ENCODE measurements at regions not wholly inside any gene's neighbourhood (a gene's known extent, or its start where the extent isn't known, plus 50 kb on each side); places are given as distances from the start of the nearest gene placed in this dataset.

DNA sequence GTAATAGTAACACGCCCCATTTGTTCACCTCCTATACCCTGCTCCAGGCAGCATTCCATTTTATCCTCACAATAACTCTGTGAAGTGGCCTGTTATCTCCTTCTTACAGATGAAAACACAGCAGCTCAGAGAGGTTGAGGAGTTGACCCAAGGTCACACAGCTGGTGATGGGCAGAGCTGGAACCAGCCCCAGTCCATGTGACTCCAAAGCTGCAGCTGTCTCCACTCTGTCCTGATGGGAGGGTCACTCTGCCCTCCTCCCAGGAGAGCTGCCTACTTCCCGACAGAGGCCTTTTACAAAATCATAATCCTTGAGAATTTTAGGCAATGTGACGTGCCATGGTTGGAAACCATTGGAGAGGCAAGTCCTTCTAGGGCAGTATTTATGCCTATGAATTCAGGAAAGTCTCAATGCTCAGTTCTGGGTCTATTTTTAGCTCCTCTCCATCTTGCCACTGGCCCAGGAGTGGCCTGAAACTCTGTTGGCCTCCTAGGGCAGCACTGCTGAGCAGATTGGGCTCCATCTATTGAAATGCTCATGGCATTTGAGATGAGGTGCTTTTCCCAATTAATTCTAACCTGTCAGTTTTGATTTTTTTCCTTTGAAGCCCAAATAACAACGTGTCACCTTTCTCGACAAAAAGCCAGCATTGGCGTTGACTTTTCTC is 50.1 kb upstream of the KCNK12 start:
- no peaks in the 10 kb centered on the region for H3K27me3 ChIP-seq
- H3K9me3 ChIP-seq, result no peaks in the 10 kb centered on the region
- H3K4me1 ChIP-seq, result no peaks in the 10 kb centered on the region
- no peaks in the 10 kb centered on the region for H3K36me3 ChIP-seq
- no peak overlapping the region for H3K27ac ChIP-seq
- TF ChIP-seq, protein P1, sequence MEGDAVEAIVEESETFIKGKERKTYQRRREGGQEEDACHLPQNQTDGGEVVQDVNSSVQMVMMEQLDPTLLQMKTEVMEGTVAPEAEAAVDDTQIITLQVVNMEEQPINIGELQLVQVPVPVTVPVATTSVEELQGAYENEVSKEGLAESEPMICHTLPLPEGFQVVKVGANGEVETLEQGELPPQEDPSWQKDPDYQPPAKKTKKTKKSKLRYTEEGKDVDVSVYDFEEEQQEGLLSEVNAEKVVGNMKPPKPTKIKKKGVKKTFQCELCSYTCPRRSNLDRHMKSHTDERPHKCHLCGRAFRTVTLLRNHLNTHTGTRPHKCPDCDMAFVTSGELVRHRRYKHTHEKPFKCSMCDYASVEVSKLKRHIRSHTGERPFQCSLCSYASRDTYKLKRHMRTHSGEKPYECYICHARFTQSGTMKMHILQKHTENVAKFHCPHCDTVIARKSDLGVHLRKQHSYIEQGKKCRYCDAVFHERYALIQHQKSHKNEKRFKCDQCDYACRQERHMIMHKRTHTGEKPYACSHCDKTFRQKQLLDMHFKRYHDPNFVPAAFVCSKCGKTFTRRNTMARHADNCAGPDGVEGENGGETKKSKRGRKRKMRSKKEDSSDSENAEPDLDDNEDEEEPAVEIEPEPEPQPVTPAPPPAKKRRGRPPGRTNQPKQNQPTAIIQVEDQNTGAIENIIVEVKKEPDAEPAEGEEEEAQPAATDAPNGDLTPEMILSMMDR (IDR thresholded peaks at IDR 0.05), result no peak
- no peak for TF ChIP-seq POLR2A (IDR thresholded peaks at IDR 0.05)
- no peak for DNase-seq
- no peak overlapping the region for H3K4me3 ChIP-seq
